T-helper 1 cell (primary cell): ENCODE measurements at regions not wholly inside any gene's neighbourhood (a gene's known extent, or its start where the extent isn't known, plus 50 kb on each side); places are given as distances from the start of the nearest gene placed in this dataset.
"Not testable (repeated sequence)": the region's sequence is repeated elsewhere in the genome, so short reads cannot be mapped to it uniquely, and the experiment has no call there.

Experiments used
- DNase-seq, 5 donors: peaks; one replicate each; pipeline ENCODE4 v3.0.0-alpha.2; 2012 to 2020

DNA sequence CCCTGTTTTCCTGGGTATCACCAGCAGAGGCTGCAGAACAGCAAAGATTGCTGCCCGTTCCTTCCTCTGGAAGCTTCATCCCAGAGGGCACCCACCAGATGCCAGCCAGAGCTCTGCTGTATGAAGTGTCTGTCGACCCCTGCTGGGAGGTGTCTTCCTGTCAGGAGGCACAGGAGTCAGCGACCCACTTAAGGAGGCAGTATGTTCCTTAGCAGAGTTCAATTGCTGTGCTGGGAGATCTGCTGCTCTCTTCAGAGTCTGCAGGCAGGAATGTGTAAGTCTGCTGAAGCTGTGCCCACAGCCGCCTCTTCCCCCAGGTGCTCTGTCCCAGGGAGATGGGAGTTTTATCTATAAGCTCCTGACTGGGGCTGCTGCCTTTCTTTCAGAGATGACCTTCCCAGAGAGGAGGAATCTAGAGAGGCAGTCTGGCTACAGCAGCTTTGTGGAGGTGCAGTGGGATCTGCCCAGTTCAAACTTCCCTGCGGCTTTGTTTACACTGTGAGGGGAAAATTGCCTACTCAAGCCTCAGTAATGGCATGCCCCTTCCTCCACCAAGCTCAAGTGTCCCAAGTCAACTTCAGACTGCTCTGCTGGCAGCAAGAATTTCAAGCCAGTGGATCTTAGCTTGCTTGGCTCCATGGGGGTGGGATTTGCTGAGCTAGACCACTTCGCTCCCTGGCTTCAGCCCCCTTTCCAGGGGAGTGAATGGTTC lies 100.6 kb downstream of the TMEM168 start:
- DNase-seq, result not testable (repeated sequence)

DNA sequence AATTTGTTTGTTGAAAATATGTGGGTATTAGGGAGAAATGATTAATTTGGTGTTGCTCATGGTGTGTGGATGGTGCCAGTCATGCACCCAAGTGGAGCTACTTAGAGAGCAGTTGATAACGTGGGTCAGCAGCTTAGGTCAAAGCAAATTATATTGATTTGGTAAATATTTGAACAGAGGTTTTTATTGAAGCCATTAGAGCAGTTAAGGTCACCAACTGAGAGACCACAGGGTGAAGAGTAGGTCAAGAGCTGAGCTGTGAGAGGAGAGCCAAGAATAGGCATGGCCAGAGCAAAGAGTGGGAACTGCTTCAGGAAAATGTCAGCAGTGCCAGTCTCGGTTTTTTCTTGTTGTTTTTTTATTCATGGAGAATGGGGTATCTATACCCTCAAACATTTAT lies 97.9 kb downstream of the TMEM168 start:
- no peak for DNase-seq

DNA sequence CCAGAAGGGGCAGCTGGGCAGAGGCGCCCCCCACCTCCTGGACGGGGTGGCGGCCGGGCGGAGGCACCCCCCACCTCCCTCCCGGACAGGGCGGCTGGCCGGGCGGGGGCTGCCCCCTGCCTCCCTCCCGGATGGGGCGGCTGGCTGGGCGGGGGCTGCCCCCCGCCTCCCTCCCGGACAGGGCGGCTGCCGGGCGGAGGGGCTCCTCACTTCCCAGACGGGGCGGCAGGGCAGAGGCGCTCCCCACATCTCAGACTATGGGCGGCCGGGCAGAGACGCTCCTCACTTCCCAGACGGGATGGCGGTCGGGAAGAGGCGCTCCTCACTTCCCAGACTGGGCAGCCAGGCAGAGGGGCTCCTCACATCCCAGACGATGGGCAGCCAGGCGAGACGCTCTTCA lies 93.0 kb downstream of the TMEM168 start:
- not testable (repeated sequence) for DNase-seq

DNA sequence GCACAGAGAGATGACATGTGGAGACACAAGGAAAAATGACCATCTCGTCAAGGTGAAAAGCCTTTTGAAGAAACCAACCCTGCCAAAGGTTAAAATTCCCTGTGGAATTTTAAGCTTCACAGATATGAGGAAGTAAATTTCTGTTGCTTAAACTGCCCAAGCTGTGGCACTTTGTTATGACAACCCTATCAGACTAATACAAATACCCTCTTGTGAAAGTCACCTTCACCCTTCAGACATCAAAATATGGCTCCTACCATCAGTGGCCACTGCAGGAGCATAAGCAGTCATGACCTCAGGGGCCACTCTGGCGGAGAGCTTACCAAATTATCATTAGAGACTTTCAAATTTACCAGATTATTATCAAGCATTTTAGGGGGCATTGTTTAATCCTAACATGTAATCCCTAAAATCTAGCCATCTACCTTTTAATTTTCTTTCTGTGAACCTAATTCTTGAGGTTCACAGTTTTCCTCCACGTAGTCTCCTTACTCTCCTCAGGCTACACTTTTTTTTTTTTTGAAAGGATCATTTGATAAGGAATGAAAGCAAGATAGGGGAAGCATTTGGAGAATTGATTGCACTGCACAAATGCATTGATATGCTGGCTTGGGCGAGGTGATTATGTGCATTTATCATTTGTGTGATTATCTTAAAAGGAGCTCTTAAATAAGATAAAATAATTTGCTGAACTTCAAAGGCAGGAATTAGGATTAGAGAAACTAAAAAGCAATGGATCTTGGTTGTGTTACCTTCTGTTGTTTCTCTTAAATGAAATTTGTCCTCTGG lies 90.3 kb downstream of the TMEM168 start:
- DNase-seq, result no peak

DNA sequence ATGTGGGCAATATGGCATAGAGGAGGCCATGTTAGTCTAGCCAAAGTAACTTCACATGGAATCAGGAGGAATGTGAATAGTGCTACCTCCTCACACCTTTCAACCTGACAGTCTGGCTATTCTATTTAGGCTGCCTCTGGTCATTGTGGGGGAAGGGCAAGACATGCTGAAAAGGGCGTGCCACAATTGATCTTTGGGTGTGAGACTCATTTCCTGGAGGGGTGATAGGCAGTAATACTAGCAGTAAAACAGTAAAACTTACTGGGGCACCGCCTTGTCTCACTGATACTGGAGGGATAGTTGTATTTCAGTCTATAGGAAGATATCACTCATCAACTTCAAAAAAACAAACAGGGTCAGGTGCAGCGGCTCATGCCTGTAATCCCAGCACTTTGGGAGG lies 88.7 kb downstream of the TMEM168 start:
- no peak for DNase-seq

DNA sequence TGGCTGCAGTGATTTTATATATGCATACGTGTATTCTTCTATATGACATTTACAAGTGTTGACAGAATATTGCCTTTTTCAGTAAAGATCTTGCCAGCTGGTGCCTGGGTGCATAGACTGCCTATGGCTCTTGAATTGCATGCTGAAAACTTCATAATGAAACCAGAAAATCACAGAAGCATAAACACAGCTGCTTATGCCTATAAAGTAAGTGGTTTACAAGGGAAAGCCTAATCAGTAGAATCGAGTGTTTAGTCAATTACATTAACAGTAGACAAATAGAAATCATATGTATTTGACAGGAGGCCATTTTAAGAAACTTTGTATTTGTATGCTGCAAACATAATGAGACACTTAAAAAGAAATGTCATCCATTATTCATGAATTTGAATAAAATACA lies 82.5 kb downstream of the TMEM168 start:
- DNase-seq, result no peak

DNA sequence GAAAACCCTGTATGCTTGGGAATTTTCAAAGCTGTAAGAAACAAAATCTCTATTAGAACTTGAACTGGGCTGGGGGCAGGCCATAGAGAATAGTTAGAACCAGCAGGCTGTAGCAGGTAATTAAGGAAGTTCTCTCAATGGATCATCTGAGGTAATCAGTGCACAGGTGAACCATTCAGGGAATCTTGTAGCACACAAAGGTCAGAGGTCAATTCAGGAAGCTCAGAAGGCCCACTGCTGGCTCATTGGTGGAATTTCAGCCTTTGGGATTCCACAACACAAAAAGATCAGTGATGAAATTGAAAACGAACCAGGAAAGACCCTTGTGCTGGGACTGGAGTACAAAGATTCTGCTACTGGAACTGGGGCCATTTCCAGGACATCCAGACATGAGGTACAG lies 82.0 kb downstream of the TMEM168 start:
- DNase-seq, result no peak
